ENCODE measurements at regions not wholly inside any gene's neighbourhood (a gene's known extent, or its start where the extent isn't known, plus 50 kb on each side); places are given as distances from the start of the nearest gene placed in this dataset.

DNA sequence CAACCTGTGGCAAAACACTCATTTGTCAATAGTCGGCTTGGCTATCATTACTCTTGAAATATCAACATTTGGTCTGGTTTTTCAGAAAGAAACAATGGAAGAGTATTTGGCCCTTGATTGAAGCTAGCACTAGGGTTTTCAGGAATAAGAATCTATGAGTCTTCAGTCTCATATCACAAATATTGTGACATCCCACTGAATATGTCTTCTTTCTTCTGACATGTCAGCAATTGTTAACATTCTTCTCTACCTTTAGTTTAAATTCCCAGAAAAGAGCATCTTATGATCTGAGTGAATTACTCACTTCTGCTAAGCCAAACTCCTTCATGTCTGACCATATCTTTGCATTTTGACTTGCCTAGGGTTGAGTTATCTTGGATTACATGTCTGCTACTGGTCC lies 435.2 kb upstream of the SEMA3D start:
- TF ChIP-seq, protein P1, sequence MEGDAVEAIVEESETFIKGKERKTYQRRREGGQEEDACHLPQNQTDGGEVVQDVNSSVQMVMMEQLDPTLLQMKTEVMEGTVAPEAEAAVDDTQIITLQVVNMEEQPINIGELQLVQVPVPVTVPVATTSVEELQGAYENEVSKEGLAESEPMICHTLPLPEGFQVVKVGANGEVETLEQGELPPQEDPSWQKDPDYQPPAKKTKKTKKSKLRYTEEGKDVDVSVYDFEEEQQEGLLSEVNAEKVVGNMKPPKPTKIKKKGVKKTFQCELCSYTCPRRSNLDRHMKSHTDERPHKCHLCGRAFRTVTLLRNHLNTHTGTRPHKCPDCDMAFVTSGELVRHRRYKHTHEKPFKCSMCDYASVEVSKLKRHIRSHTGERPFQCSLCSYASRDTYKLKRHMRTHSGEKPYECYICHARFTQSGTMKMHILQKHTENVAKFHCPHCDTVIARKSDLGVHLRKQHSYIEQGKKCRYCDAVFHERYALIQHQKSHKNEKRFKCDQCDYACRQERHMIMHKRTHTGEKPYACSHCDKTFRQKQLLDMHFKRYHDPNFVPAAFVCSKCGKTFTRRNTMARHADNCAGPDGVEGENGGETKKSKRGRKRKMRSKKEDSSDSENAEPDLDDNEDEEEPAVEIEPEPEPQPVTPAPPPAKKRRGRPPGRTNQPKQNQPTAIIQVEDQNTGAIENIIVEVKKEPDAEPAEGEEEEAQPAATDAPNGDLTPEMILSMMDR (conservative IDR thresholded peaks at IDR 0.05; ENCODE audit: low read length): no peak
- no peak for TF ChIP-seq EZH2phosphoT487 (IDR thresholded peaks at IDR 0.05; ENCODE audit: borderline replicate concordance)

Measured in Loucy (cell line).